GM21367 (cell line): ENCODE measurements at regions not wholly inside any gene's neighbourhood (a gene's known extent, or its start where the extent isn't known, plus 50 kb on each side); places are given as distances from the start of the nearest gene placed in this dataset.
"Not testable (repeated sequence)": the region's sequence is repeated elsewhere in the genome, so short reads cannot be mapped to it uniquely, and the experiment has no call there.

Source experiments
- ATAC-seq: cut with Tn5 transposase; IDR thresholded peaks from one replicate; pipeline ENCODE4 v1.9.1; 2021; ENCODE audit not compliant: unreplicated experiment

GRCh38 chr7:36035186-36035585 is 117.9 kb upstream of the EEPD1 start:
- no peak for ATAC-seq

GRCh38 chr7:36036590-36036989 is 116.5 kb upstream of the EEPD1 start:
- ATAC-seq = no peak

- ATAC-seq = no peak
Observed at GRCh38 chr7:36037121-36037662, 115.9 kb upstream of the EEPD1 start.

- no peak for ATAC-seq
Observed at GRCh38 chr7:36038063-36038721, 114.9 kb upstream of the EEPD1 start.

GRCh38 chr7:36039243-36039642 is 113.8 kb upstream of the EEPD1 start:
- ATAC-seq = no peak

GRCh38 chr7:36039671-36040070 is 113.4 kb upstream of the EEPD1 start:
- ATAC-seq = no peak

- no peak for ATAC-seq
Observed at GRCh38 chr7:36040679-36041078, 112.4 kb upstream of the EEPD1 start.

- no peak for ATAC-seq
Observed at GRCh38 chr7:36044101-36044892, 108.8 kb upstream of the EEPD1 start.

- ATAC-seq = no peak
Observed at GRCh38 chr7:36045326-36045725, 107.7 kb upstream of the EEPD1 start.

GRCh38 chr7:36045830-36046341 is 107.2 kb upstream of the EEPD1 start:
- ATAC-seq = no peak

- no peak for ATAC-seq
Observed at GRCh38 chr7:36047091-36047658, 105.9 kb upstream of the EEPD1 start.

GRCh38 chr7:36048141-36048901 is 104.7 kb upstream of the EEPD1 start:
- ATAC-seq = no peak

- ATAC-seq = no peak
Observed at GRCh38 chr7:36048902-36049240, 104.2 kb upstream of the EEPD1 start.

GRCh38 chr7:36051501-36051900 is 101.6 kb upstream of the EEPD1 start:
- ATAC-seq = no peak

- ATAC-seq = no peak
Observed at GRCh38 chr7:36053589-36053988, 99.5 kb upstream of the EEPD1 start.

- no peak for ATAC-seq
Observed at GRCh38 chr7:36054637-36055036, 98.4 kb upstream of the EEPD1 start.

GRCh38 chr7:36055207-36055606 is 97.8 kb upstream of the EEPD1 start:
- no peak for ATAC-seq

- peak; percentile 78 for ATAC-seq
Observed at GRCh38 chr7:36057323-36057722, 95.7 kb upstream of the EEPD1 start.

GRCh38 chr7:36058020-36058592 is 94.9 kb upstream of the EEPD1 start:
- peak; percentile 66 for ATAC-seq

GRCh38 chr7:36060388-36060787 is 92.7 kb upstream of the EEPD1 start:
- not testable (repeated sequence) for ATAC-seq
